Activated CD4-positive, alpha-beta memory T cell treated with anti-CD3 and anti-CD28 coated beads, Interleukin-2, amount 10 ng/mL, durations not matched to agents 7 days and 5 days (primary cell): ENCODE measurements at regions not wholly inside any gene's neighbourhood (a gene's known extent, or its start where the extent isn't known, plus 50 kb on each side); places are given as distances from the start of the nearest gene placed in this dataset.
A peak's percentile ranks its signal among the peaks of the same experiment; 100 is the strongest.

Experiments
- CTCF ChIA-PET: fragments of 350-600 bp; sonication (Branson Sonifier 250); formaldehyde crosslinking; loops from one replicate; lab custom pipeline; 2021; ENCODE audit warnings: antibody characterized with exemption, inconsistent platforms; lab: Charles Lee
- POLR2A ChIA-PET: fragments of 350-600 bp; sonication (Branson Sonifier 250); formaldehyde crosslinking; loops from one replicate; lab custom pipeline; 2021; ENCODE audit warnings: antibody characterized with exemption; lab: Charles Lee
- DNase-seq: peaks from one replicate; pipeline ENCODE4 v3.0.0-alpha.2; 2020
- H3K27ac Mint-ChIP-seq: one replicate; pipeline ENCODE4 v1.8.0; 2021; ENCODE audit warnings: mild to moderate bottlenecking, mixed read lengths
- H3K27me3 Mint-ChIP-seq: one replicate; pipeline ENCODE4 v1.8.0; 2021; ENCODE audit warnings: mixed read lengths
- H3K36me3 Mint-ChIP-seq: one replicate; pipeline ENCODE4 v1.8.0; 2021; ENCODE audit warnings: low read depth, mixed read lengths
- H3K4me1 Mint-ChIP-seq: one replicate; pipeline ENCODE4 v1.8.0; 2021; ENCODE audit warnings: mixed read lengths
- H3K4me3 Mint-ChIP-seq: one replicate; pipeline ENCODE4 v1.8.0; 2021; ENCODE audit warnings: mild to moderate bottlenecking, mixed read lengths
- H3K9me3 Mint-ChIP-seq: one replicate; pipeline ENCODE4 v1.8.0; 2021; ENCODE audit warnings: mixed read lengths

DNA sequence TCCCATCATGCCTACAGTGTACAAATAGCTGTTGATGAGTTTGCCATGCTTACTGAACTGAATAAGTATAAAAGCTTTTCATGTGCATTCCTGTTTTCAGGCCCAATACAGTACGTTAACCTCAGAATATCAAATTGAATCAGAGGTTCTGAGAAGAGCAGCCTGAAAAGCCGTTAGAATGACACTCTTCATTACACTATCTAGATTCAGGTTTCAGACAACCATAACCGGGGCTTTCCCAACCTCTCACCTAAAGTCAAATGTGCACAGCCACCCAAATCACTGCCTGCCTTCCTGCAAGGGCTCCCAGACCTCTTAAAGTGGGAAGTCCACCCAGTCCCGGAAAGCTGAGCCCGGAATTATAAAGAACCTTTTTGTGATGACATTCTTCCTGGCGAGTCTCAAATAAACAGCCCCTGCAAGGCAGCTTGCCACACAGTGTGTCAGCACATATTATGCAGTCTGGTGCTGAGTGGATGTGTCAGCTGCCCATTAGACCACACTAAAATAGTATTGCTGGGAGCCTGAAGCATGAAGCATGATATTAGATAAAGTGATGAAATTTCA, 245.8 kb downstream of the TLE4 start:
- ChIA-PET CTCF (no interaction called here), POLR2A (interaction anchor here (2.2 kb wide), 1 partner anchor 246 kb away, joined by 6 read pairs; the partner anchor contains the start of gene TLE4)
- Mint-ChIP-seq H3K27ac (no peak overlapping the region), H3K9me3 (peaks cover 3% of the 10 kb centered on the region), H3K27me3 (no peaks in the 10 kb centered on the region), H3K4me3 (no peak overlapping the region), H3K36me3 (peaks cover 4% of the 10 kb centered on the region), H3K4me1 (peaks cover 45% of the 10 kb centered on the region)
- peak; percentile 31 for DNase-seq

DNA sequence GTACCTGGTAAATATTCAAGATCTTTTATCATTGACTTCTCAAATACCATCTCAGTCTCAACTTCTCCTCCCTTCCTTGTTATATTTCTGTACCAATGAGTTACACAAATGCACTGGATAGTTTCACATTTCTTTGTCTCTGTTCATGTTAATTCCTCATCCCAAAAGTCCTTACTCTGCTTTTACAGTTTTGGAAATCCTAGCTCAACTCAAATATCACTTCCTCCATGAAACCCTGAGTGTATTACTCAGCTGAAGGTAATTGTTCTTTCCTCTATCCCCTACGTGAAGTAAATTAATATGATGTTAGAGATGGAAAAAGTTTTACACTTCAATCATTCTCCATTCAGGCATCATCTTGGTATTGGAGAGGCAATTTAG, 241.5 kb downstream of the TLE4 start:
- Mint-ChIP-seq H3K27me3 (peaks cover 2% of the 10 kb centered on the region), H3K4me1 (peaks cover 49% of the 10 kb centered on the region), H3K4me3 (peak overlapping the region; percentile 67), H3K36me3 (no peaks in the 10 kb centered on the region), H3K9me3 (no peaks in the 10 kb centered on the region), H3K27ac (peak overlapping the region; percentile 72)
- ChIA-PET CTCF (no interaction called here), POLR2A (interaction anchor here (1.6 to 1.7 kb wide), 2 partner anchors 11 to 241 kb away, joined by 6 read pairs; partner anchors contain the start of gene TLE4)
- no peak for DNase-seq

DNA sequence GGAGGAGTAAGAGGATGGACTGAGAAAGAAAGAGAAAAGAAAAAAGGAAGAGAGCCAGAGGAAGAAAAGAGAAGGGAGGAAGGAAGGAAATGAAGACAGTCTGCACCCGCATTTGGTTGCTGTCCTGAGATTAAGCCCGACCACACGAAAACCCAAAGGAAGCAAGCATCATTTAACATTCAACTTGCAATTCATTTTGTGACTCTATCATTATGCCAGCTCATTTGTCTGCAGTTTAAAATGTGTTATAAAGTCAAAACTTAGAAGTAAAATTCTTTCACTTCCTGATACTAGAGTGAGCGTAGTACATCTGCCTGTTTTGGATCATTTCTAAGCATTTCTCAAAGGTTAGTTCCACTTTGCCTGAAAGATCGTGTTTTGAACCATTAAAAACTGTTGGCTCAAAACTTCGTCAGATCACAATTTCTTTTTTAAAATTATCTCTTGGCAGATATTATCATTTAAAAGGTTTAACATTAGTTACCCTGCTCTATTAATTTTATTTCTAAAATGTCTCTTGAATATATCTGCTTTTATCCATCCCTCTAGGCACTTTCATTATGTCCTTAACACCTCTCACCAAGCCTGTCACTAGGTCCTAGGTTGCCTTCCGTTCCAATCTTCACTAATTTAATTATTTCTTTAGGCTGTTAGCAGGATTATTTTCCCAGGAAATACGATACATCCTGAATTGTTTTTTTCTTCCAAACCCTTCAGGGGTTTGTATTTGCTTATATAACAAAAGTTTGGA, 240.9 kb downstream of the TLE4 start:
- Mint-ChIP-seq H3K9me3 (no peaks in the 10 kb centered on the region), H3K4me3 (peak overlapping the region; percentile 67), H3K27ac (peak overlapping the region; percentile 72), H3K4me1 (peaks cover 43% of the 10 kb centered on the region), H3K27me3 (peaks cover 2% of the 10 kb centered on the region), H3K36me3 (no peaks in the 10 kb centered on the region)
- POLR2A ChIA-PET: interaction anchor here (0.6 to 1.6 kb wide), 3 partner anchors 71 to 241 kb away, joined by 3 to 6 read pairs (median 4); partner anchors contain the start of gene TLE4
- DNase-seq: peak; percentile 36
- CTCF ChIA-PET: no interaction called here

DNA sequence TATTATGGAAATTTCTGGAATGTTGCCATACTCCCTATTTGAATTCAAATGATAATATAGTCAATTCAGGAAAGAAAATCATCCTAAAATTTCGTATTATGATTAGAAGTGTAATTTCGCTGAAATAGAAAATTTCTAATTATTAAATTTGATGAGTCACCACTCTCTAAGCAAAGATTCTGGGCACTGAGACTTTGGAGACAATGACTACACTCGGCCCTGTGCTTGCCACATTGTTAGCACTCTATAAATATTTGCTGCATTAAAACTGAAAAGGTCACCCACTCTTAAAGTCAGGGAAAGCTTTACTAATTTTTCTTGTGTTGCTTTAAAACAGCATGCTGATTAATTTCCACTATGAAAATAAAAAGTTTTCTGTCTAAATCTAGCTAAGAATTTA, 240.3 kb downstream of the TLE4 start:
- Mint-ChIP-seq H3K9me3 (no peaks in the 10 kb centered on the region), H3K27ac (no peak overlapping the region), H3K4me3 (peak overlapping the region; percentile 67), H3K4me1 (peaks cover 38% of the 10 kb centered on the region), H3K27me3 (peaks cover 2% of the 10 kb centered on the region), H3K36me3 (no peaks in the 10 kb centered on the region)
- DNase-seq: no peak
- POLR2A ChIA-PET: interaction anchor here (0.6 to 1.6 kb wide), 3 partner anchors 72 to 240 kb away, joined by 3 to 6 read pairs (median 4); partner anchors contain the start of gene TLE4
- CTCF ChIA-PET: no interaction called here

DNA sequence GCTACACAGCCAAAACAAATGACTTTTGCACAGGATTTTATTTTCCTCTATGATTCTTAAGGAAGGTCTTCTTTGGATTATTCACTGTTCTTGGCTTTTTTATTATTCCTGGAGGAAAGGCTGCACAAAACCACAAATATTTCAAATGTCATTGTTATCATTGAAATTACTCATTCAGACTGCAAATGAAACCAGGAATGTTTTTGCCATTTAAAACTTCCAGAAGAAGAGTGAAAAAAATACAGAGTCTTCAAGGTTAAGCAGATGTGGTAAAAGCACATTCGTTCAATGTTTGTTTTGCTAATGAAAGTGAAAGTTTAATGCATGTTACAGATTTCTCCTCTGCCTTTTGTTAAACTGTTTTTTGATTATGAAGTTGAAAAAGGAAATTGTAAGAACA, 238.2 kb downstream of the TLE4 start:
- H3K4me1 Mint-ChIP-seq: peaks cover 25% of the 10 kb centered on the region
- POLR2A ChIA-PET: no interaction called here
- H3K27me3 Mint-ChIP-seq: peaks cover 3% of the 10 kb centered on the region
- H3K9me3 Mint-ChIP-seq: no peaks in the 10 kb centered on the region
- no peak overlapping the region for H3K27ac Mint-ChIP-seq
- H3K4me3 Mint-ChIP-seq: no peak overlapping the region
- DNase-seq: no peak
- H3K36me3 Mint-ChIP-seq: no peaks in the 10 kb centered on the region
- CTCF ChIA-PET: no interaction called here

DNA sequence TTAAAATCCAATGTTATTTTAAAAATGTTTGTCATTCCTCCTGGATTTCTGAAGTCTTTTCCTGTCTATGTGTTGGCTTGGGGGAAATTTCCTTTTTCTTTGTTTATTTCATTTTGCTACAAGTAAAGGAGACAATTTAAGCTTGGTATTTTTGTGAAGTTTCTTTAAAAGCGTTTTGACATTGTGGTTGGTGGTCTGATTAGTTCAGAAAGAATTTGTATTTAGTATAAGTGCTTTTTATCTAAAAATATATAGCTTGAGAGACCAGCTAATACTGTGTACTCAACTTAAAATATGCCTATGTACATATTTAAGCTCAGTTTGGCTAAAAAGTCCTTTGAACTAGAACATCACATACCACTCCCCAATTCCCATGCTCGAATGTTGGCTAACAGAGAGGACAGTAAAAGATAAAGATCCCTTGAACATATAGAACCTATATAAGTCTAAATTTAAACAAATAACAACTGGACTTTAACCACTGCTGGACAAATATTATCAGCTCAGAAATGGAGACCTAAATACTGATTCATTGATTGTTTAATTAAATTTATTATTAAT, 237.6 kb downstream of the TLE4 start:
- Mint-ChIP-seq H3K4me1 (peaks cover 25% of the 10 kb centered on the region), H3K27me3 (peaks cover 3% of the 10 kb centered on the region), H3K36me3 (no peaks in the 10 kb centered on the region), H3K4me3 (no peak overlapping the region), H3K9me3 (no peaks in the 10 kb centered on the region), H3K27ac (no peak overlapping the region)
- DNase-seq: no peak
- ChIA-PET POLR2A (no interaction called here), CTCF (no interaction called here)

DNA sequence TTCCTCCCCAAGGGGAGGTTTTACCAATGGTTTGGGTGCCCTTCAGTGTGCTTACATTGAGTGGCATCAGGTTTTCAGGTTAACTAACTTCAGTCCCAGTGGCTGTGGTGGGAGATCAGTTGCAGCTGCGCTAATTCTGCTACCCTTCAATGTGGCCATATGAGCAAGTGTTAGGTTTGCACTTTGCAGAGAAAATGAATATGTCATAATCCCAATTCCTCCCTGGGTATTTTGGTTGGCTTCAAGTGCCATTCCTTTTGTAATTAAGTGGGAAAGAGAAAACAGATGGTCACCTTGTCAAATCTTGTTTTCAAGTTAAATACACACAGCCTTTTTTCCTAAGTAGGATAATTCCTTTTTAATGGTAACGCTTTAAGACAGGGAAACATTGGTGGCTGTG, 236.2 kb downstream of the TLE4 start:
- Mint-ChIP-seq H3K4me1 (peaks cover 15% of the 10 kb centered on the region), H3K36me3 (no peaks in the 10 kb centered on the region), H3K27ac (no peak overlapping the region), H3K9me3 (no peaks in the 10 kb centered on the region), H3K4me3 (no peak overlapping the region), H3K27me3 (peaks cover 3% of the 10 kb centered on the region)
- DNase-seq: no peak
- ChIA-PET POLR2A (no interaction called here), CTCF (no interaction called here)

DNA sequence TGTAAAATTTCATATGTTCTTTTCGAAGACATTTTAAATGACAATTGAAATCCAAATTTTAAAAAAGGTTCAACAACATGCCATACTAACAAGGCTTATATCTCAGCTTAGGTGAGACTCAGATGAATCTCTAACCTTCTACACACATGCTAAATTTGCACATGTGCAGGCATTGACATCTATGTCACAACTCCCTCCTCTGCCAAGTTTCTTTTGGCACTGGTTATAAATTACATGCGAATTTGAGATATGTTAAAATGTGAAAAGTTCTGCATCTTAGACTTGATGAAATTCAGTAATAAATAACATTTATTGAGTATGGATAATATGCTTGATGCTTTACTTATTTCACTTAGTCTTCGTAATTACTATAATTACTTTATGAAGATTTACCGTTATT, 234.3 kb downstream of the TLE4 start:
- no peaks in the 10 kb centered on the region for H3K4me1 Mint-ChIP-seq
- no peak overlapping the region for H3K4me3 Mint-ChIP-seq
- no peaks in the 10 kb centered on the region for H3K36me3 Mint-ChIP-seq
- ChIA-PET CTCF (no interaction called here), POLR2A (no interaction called here)
- DNase-seq: no peak
- H3K9me3 Mint-ChIP-seq: no peaks in the 10 kb centered on the region
- H3K27me3 Mint-ChIP-seq: peaks cover 3% of the 10 kb centered on the region
- no peak overlapping the region for H3K27ac Mint-ChIP-seq

DNA sequence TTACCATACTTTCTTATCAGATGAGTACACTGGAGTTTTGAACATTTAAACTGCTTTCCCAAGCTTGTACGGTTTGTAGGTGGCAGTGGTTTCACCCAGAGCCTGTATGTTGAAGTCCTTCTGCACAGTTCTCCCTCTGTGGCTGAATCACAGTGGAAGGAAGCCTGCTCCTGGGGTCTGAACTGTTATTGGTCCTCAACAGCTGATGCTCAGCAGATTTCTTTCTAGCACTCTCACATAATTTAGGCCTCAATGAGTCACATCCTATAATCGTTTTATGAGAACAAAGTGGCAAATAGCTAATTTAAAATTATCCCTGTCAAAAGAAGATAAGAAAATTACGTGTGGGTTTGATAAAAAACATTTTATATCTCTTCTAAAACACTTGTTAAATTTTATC, 229.7 kb downstream of the TLE4 start:
- H3K36me3 Mint-ChIP-seq: no peaks in the 10 kb centered on the region
- no peaks in the 10 kb centered on the region for H3K4me1 Mint-ChIP-seq
- CTCF ChIA-PET: no interaction called here
- POLR2A ChIA-PET: no interaction called here
- H3K9me3 Mint-ChIP-seq: no peaks in the 10 kb centered on the region
- H3K4me3 Mint-ChIP-seq: no peak overlapping the region
- no peak overlapping the region for H3K27ac Mint-ChIP-seq
- no peak for DNase-seq
- peaks cover 1% of the 10 kb centered on the region for H3K27me3 Mint-ChIP-seq

DNA sequence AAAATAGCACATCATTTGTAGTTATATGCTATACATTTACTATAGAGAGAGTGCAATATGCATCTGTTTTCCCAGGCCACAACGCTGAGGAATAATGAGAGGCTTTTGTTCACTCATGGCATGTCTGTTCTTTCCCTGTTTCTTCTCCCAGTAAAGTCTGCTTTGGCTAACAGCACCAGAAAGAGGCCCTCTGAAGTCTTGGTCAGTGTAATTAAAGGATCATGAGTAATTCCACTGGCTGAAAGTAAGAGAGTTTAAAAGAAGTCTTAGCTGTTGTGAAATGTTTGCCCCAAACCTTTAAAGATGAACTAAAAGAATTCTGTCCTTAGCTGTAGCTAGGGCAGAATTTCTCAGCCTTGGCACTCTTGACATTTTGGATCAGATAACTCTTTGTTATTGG, 228.8 kb downstream of the TLE4 start:
- Mint-ChIP-seq H3K4me3 (no peak overlapping the region), H3K27ac (no peak overlapping the region), H3K9me3 (no peaks in the 10 kb centered on the region), H3K27me3 (peaks cover 1% of the 10 kb centered on the region), H3K4me1 (no peaks in the 10 kb centered on the region), H3K36me3 (no peaks in the 10 kb centered on the region)
- CTCF ChIA-PET: no interaction called here
- DNase-seq: no peak
- POLR2A ChIA-PET: no interaction called here

DNA sequence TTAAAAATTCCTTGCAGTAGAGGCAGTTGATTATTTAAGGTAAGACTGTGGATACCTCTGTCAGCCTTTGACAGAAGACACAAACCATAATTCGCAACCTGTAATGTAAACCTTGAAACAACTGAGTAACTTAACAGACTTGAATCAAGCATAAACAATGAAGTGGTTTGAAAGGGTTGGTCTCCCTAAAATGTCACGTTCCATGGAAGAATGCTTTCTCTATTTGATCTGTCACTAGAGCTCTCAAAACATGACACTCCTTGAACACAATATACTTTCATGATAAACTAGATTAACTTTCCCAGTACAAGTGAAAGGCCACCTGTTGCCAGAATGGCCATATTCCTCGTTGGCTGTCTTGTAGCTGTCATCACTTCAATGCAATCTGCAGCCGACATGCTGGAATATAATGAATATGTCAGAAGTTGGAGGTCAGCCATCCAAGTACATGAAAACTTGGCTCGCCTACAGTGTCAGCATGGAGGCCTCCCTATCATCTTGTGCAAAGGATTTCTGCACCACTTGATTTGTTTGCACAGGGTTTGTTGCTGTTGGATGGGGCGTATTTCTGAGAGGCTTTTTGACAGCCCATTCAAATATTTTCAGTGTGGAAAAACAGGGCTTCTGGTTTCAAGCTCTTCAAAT, 228.0 kb downstream of the TLE4 start:
- no peak for DNase-seq
- ChIA-PET POLR2A (no interaction called here), CTCF (no interaction called here)
- no peak overlapping the region for H3K4me3 Mint-ChIP-seq
- no peaks in the 10 kb centered on the region for H3K36me3 Mint-ChIP-seq
- H3K9me3 Mint-ChIP-seq: no peaks in the 10 kb centered on the region
- H3K27ac Mint-ChIP-seq: no peak overlapping the region
- H3K4me1 Mint-ChIP-seq: no peaks in the 10 kb centered on the region
- no peaks in the 10 kb centered on the region for H3K27me3 Mint-ChIP-seq

DNA sequence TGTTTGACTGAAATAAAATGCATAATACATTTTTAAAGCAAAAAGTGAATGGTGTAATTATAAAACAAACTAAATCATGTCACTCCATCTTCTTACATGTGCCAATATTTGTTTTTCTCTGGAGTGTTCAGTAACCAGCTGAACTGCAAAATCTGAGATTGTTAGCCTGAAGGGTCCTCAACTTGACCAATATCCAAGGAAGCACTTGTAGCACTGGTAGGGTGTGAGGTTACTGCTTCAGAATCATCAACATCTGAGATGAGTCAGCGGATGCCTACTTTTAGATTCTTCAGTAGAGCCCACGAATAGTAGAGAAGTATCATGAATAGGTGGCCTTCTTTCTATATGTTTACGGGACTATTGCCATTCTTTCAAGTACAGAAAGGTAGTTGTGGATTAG, 226.7 kb downstream of the TLE4 start:
- Mint-ChIP-seq H3K4me1 (no peaks in the 10 kb centered on the region), H3K9me3 (no peaks in the 10 kb centered on the region), H3K4me3 (no peak overlapping the region), H3K27me3 (no peaks in the 10 kb centered on the region), H3K36me3 (no peaks in the 10 kb centered on the region), H3K27ac (no peak overlapping the region)
- DNase-seq: no peak
- POLR2A ChIA-PET: no interaction called here
- CTCF ChIA-PET: no interaction called here

DNA sequence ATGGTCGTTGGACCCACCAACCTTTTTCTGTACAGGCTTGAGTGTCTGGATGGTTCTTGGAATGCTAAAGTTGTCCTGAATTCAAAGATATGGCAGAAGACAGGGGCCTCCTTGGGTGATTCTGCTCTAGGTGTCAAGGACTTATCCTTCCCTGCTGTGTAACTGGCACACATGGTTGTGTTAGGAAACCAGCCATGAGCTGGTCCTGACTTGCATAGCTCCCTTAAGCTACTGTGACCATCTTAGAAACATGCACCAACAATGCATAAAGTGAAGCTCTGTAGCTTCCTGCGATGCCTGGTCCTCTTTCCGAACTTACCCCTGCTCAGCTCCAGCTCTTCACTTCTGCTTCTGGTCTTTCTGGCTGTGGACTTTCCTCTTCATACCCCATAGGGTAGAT, 224.6 kb downstream of the TLE4 start:
- CTCF ChIA-PET: no interaction called here
- no peaks in the 10 kb centered on the region for H3K9me3 Mint-ChIP-seq
- no peaks in the 10 kb centered on the region for H3K36me3 Mint-ChIP-seq
- no peaks in the 10 kb centered on the region for H3K27me3 Mint-ChIP-seq
- POLR2A ChIA-PET: no interaction called here
- H3K4me1 Mint-ChIP-seq: no peaks in the 10 kb centered on the region
- H3K27ac Mint-ChIP-seq: no peak overlapping the region
- DNase-seq: no peak
- no peak overlapping the region for H3K4me3 Mint-ChIP-seq
